ENCODE measurements at regions not wholly inside any gene's neighbourhood (a gene's known extent, or its start where the extent isn't known, plus 50 kb on each side); places are given as distances from the start of the nearest gene placed in this dataset.
"Not testable (repeated sequence)": the region's sequence is repeated elsewhere in the genome, so short reads cannot be mapped to it uniquely, and the experiment has no call there.

- Histone ChIP-seq H3K36me3 (ENCODE audit: control insufficient read depth in 2 of 2, insufficient read depth in 2 of 2, low read length in 1 of 2) (no peaks in the 10 kb centered on the region), H3K4me1 (ENCODE audit: control insufficient read depth in 2 of 2, insufficient read depth in 2 of 2, low read length in 2 of 2) (no peaks in the 10 kb centered on the region), H3K27me3 (ENCODE audit: control insufficient read depth in 2 of 2, insufficient read depth in 1 of 2, low read length in 1 of 2) (no peaks in the 10 kb centered on the region), H3K4me3 (ENCODE audit: low read length in 2 of 2) (no peak overlapping the region), H3K9me3 (ENCODE audit: control insufficient read depth in 2 of 2, insufficient read depth in 1 of 2, low read length in 1 of 2) (peaks cover 0 to 10% of the 10 kb centered on the region in 2 donors), H3K27ac (ENCODE audit: low read depth in 1 of 2, low read length in 1 of 2) (no peak overlapping the region)
- no peak for DNase-seq (ENCODE audit: low read depth in 6 of 9, low spot score in 9 of 9)
Observed at GRCh38 chr2:215633360-215633759, 197.5 kb upstream of the FN1 start.

DNA sequence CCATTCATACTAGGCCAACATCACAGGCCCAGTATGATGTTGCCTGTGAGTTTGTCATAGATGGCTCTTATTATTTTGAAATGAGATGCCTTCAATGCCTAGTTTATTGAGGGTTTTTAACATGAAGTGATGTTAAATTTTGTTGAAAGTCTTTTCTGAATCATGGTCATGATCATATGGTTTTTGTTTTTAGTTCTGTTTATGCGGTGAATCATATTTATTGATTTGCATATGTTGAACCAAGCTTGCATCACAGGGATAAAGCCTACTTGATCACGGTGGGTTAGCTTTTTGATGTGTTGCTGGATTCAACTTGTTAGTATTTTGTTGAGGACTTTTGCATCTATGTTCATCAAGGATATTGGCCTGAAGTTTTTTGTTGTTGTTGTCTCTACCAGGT is 195.8 kb upstream of the FN1 start:
- Histone ChIP-seq H3K9me3 (ENCODE audit: control insufficient read depth in 2 of 2, insufficient read depth in 1 of 2, low read length in 1 of 2) (peaks cover 0 to 10% of the 10 kb centered on the region in 2 donors), H3K27me3 (ENCODE audit: control insufficient read depth in 2 of 2, insufficient read depth in 1 of 2, low read length in 1 of 2) (no peaks in the 10 kb centered on the region), H3K4me3 (ENCODE audit: low read length in 2 of 2) (no peak overlapping the region), H3K4me1 (ENCODE audit: control insufficient read depth in 2 of 2, insufficient read depth in 2 of 2, low read length in 2 of 2) (no peaks in the 10 kb centered on the region), H3K36me3 (ENCODE audit: control insufficient read depth in 2 of 2, insufficient read depth in 2 of 2, low read length in 1 of 2) (no peaks in the 10 kb centered on the region), H3K27ac (ENCODE audit: low read depth in 1 of 2, low read length in 1 of 2) (no peak overlapping the region)
- WGBS: over 99% methylated on average over 2 of the region's 2 CpGs
- no peak for DNase-seq (ENCODE audit: low read depth in 6 of 9, low spot score in 9 of 9)

DNA sequence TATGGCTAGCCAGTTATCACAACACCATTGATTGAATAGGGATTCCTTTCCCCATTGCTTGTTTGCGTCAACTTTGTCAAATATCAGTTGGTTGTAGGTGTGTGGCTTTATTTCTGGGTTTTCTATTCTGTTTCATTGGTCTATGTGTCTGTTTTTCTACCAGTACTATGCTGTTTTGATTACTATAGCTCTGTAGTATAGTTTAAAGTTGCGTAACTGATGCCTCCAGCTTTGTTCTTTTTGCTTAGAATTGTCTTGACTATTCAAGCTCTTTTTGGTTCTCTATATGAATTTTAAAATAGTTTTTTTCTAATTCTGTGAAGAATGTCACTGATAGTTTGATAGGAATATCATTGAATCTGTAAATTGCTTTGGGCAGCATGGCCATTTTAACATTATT is 194.9 kb upstream of the FN1 start:
- not testable (repeated sequence) for H3K27ac ChIP-seq (ENCODE audit: low read depth in 1 of 2, low read length in 1 of 2); H3K4me1 ChIP-seq (ENCODE audit: control insufficient read depth in 2 of 2, insufficient read depth in 2 of 2, low read length in 2 of 2); DNase-seq (ENCODE audit: low read depth in 6 of 9, low spot score in 9 of 9); H3K9me3 ChIP-seq (ENCODE audit: control insufficient read depth in 2 of 2, insufficient read depth in 1 of 2, low read length in 1 of 2); H3K36me3 ChIP-seq (ENCODE audit: control insufficient read depth in 2 of 2, insufficient read depth in 2 of 2, low read length in 1 of 2); H3K27me3 ChIP-seq (ENCODE audit: control insufficient read depth in 2 of 2, insufficient read depth in 1 of 2, low read length in 1 of 2); H3K4me3 ChIP-seq (ENCODE audit: low read length in 2 of 2)
- WGBS: 96% methylated on average over 2 of the region's 2 CpGs

GRCh38 chr2:215627771-215628170 is 191.9 kb upstream of the FN1 start:
- no peak for DNase-seq (ENCODE audit: low read depth in 6 of 9, low spot score in 9 of 9)
- no peaks in the 10 kb centered on the region for H3K27me3 ChIP-seq (ENCODE audit: control insufficient read depth in 2 of 2, insufficient read depth in 1 of 2, low read length in 1 of 2)
- H3K4me1 ChIP-seq (ENCODE audit: control insufficient read depth in 2 of 2, insufficient read depth in 2 of 2, low read length in 2 of 2): no peaks in the 10 kb centered on the region
- no peaks in the 10 kb centered on the region for H3K9me3 ChIP-seq (ENCODE audit: control insufficient read depth in 2 of 2, insufficient read depth in 1 of 2, low read length in 1 of 2)
- no peaks in the 10 kb centered on the region for H3K36me3 ChIP-seq (ENCODE audit: control insufficient read depth in 2 of 2, insufficient read depth in 2 of 2, low read length in 1 of 2)
- H3K4me3 ChIP-seq (ENCODE audit: low read length in 2 of 2): no peak overlapping the region
- no peak overlapping the region for H3K27ac ChIP-seq (ENCODE audit: low read depth in 1 of 2, low read length in 1 of 2)
- WGBS: 6% methylated on average over 1 of the region's 1 CpG

DNA sequence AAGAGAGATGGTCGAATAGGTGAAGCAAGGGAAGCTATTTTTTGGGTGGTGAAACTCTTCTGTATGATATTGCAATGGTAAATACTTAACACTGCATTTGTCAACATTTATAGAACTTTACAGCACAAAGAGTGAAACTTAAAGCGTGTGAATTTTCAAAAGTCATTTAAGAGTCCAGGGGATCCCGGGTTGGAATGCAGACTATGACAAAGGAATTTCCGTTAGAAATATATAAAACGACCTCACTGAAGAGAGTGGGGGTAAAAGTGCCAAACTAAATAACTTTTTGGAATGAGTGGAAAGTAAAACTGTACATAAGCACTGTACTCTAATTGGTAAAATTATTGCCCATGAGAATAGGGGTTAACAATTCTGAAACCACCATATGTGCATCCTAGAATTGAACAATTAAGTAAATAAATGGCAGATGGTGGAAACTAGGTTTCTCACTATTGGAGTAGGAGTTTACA is 191.0 kb upstream of the FN1 start:
- Histone ChIP-seq H3K9me3 (ENCODE audit: control insufficient read depth in 2 of 2, insufficient read depth in 1 of 2, low read length in 1 of 2) (no peaks in the 10 kb centered on the region), H3K27me3 (ENCODE audit: control insufficient read depth in 2 of 2, insufficient read depth in 1 of 2, low read length in 1 of 2) (no peaks in the 10 kb centered on the region), H3K27ac (ENCODE audit: low read depth in 1 of 2, low read length in 1 of 2) (no peak overlapping the region), H3K4me1 (ENCODE audit: control insufficient read depth in 2 of 2, insufficient read depth in 2 of 2, low read length in 2 of 2) (no peaks in the 10 kb centered on the region), H3K4me3 (ENCODE audit: low read length in 2 of 2) (no peak overlapping the region), H3K36me3 (ENCODE audit: control insufficient read depth in 2 of 2, insufficient read depth in 2 of 2, low read length in 1 of 2) (no peaks in the 10 kb centered on the region)
- DNase-seq (ENCODE audit: low read depth in 6 of 9, low spot score in 9 of 9): no peak
- 92% methylated on average over 5 of the region's 5 CpGs for WGBS

DNA sequence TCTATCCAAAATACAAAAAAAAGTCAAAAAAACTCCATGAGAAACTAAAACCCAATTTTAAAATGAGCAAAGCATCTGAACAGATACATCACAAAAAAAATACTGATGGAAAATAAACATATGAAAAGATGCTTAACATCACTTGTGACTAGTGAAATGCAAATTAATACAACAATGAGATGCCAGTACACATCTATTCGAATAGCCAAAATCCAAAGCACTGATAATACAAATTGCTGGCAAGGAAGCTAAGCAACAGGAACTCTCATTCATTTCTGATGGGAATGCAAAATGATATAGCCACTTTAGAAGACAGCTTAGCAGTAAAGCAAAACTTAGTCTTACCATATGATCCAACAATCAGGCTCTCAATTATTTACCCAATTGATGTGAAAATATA is 190.2 kb upstream of the FN1 start:
- no peaks in the 10 kb centered on the region for H3K27me3 ChIP-seq (ENCODE audit: control insufficient read depth in 2 of 2, insufficient read depth in 1 of 2, low read length in 1 of 2)
- H3K4me1 ChIP-seq (ENCODE audit: control insufficient read depth in 2 of 2, insufficient read depth in 2 of 2, low read length in 2 of 2): no peaks in the 10 kb centered on the region
- no peak overlapping the region for H3K27ac ChIP-seq (ENCODE audit: low read depth in 1 of 2, low read length in 1 of 2)
- WGBS: 95% methylated on average over 1 of the region's 1 CpG
- no peak for DNase-seq (ENCODE audit: low read depth in 6 of 9, low spot score in 9 of 9)
- H3K36me3 ChIP-seq (ENCODE audit: control insufficient read depth in 2 of 2, insufficient read depth in 2 of 2, low read length in 1 of 2): no peaks in the 10 kb centered on the region
- no peak overlapping the region for H3K4me3 ChIP-seq (ENCODE audit: low read length in 2 of 2)
- H3K9me3 ChIP-seq (ENCODE audit: control insufficient read depth in 2 of 2, insufficient read depth in 1 of 2, low read length in 1 of 2): no peaks in the 10 kb centered on the region

GRCh38 chr2:215625207-215625606 is 189.3 kb upstream of the FN1 start:
- WGBS: 92% methylated on average over 2 of the region's 2 CpGs
- peak overlapping the region in 1 of 2 donors; percentile 56 for H3K27ac ChIP-seq (ENCODE audit: low read depth in 1 of 2, low read length in 1 of 2)
- DNase-seq (ENCODE audit: low read depth in 6 of 9, low spot score in 9 of 9): no peak
- no peaks in the 10 kb centered on the region for H3K4me1 ChIP-seq (ENCODE audit: control insufficient read depth in 2 of 2, insufficient read depth in 2 of 2, low read length in 2 of 2)
- no peaks in the 10 kb centered on the region for H3K36me3 ChIP-seq (ENCODE audit: control insufficient read depth in 2 of 2, insufficient read depth in 2 of 2, low read length in 1 of 2)
- H3K27me3 ChIP-seq (ENCODE audit: control insufficient read depth in 2 of 2, insufficient read depth in 1 of 2, low read length in 1 of 2): no peaks in the 10 kb centered on the region
- no peaks in the 10 kb centered on the region for H3K9me3 ChIP-seq (ENCODE audit: control insufficient read depth in 2 of 2, insufficient read depth in 1 of 2, low read length in 1 of 2)
- H3K4me3 ChIP-seq (ENCODE audit: low read length in 2 of 2): no peak overlapping the region

DNA sequence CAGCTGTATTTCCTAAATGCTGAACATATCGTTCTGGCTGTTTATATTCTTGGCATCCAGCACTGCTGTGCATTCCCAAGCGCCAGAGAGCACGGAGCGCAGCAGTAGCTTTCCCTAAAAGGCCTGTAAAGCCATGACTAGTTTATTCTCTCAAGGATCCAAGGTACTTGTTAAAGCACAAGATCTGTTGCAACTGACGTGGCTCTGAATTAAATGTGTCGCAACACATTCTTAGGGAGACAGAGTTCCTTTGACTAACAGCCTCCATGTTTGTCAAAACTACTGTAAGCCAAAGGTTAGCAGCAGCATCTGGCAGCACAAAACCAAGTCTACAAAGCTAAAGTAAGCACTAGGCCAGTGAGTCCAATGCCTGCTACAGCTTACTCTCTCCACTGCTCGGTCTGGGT is 188.6 kb upstream of the FN1 start:
- no peaks in the 10 kb centered on the region for H3K36me3 ChIP-seq (ENCODE audit: control insufficient read depth in 2 of 2, insufficient read depth in 2 of 2, low read length in 1 of 2)
- H3K27me3 ChIP-seq (ENCODE audit: control insufficient read depth in 2 of 2, insufficient read depth in 1 of 2, low read length in 1 of 2): no peaks in the 10 kb centered on the region
- 90% methylated on average over 7 of the region's 7 CpGs for WGBS
- no peaks in the 10 kb centered on the region for H3K9me3 ChIP-seq (ENCODE audit: control insufficient read depth in 2 of 2, insufficient read depth in 1 of 2, low read length in 1 of 2)
- H3K27ac ChIP-seq (ENCODE audit: low read depth in 1 of 2, low read length in 1 of 2): peak overlapping the region; percentile 46 to 76
- no peak for DNase-seq (ENCODE audit: low read depth in 6 of 9, low spot score in 9 of 9)
- H3K4me1 ChIP-seq (ENCODE audit: control insufficient read depth in 2 of 2, insufficient read depth in 2 of 2, low read length in 2 of 2): no peaks in the 10 kb centered on the region
- no peak overlapping the region for H3K4me3 ChIP-seq (ENCODE audit: low read length in 2 of 2)

- no peaks in the 10 kb centered on the region for H3K9me3 ChIP-seq (ENCODE audit: control insufficient read depth in 2 of 2, insufficient read depth in 1 of 2, low read length in 1 of 2)
- no peak overlapping the region for H3K27ac ChIP-seq (ENCODE audit: low read depth in 1 of 2, low read length in 1 of 2)
- no peaks in the 10 kb centered on the region for H3K36me3 ChIP-seq (ENCODE audit: control insufficient read depth in 2 of 2, insufficient read depth in 2 of 2, low read length in 1 of 2)
- H3K4me1 ChIP-seq (ENCODE audit: control insufficient read depth in 2 of 2, insufficient read depth in 2 of 2, low read length in 2 of 2): no peaks in the 10 kb centered on the region
- H3K4me3 ChIP-seq (ENCODE audit: low read length in 2 of 2): no peak overlapping the region
- DNase-seq (ENCODE audit: low read depth in 6 of 9, low spot score in 9 of 9): no peak
- 91% methylated on average over 5 of the region's 5 CpGs for WGBS
- no peaks in the 10 kb centered on the region for H3K27me3 ChIP-seq (ENCODE audit: control insufficient read depth in 2 of 2, insufficient read depth in 1 of 2, low read length in 1 of 2)
Observed at GRCh38 chr2:215622837-215623236, 187.0 kb upstream of the FN1 start.

- Histone ChIP-seq H3K27ac (ENCODE audit: low read depth in 1 of 2, low read length in 1 of 2) (no peak overlapping the region), H3K4me3 (ENCODE audit: low read length in 2 of 2) (no peak overlapping the region), H3K4me1 (ENCODE audit: control insufficient read depth in 2 of 2, insufficient read depth in 2 of 2, low read length in 2 of 2) (no peaks in the 10 kb centered on the region), H3K9me3 (ENCODE audit: control insufficient read depth in 2 of 2, insufficient read depth in 1 of 2, low read length in 1 of 2) (no peaks in the 10 kb centered on the region), H3K36me3 (ENCODE audit: control insufficient read depth in 2 of 2, insufficient read depth in 2 of 2, low read length in 1 of 2) (no peaks in the 10 kb centered on the region), H3K27me3 (ENCODE audit: control insufficient read depth in 2 of 2, insufficient read depth in 1 of 2, low read length in 1 of 2) (no peaks in the 10 kb centered on the region)
- no peak for DNase-seq (ENCODE audit: low read depth in 6 of 9, low spot score in 9 of 9)
- 75% methylated on average over 2 of the region's 2 CpGs for WGBS
Observed at GRCh38 chr2:215621381-215621780, 185.5 kb upstream of the FN1 start.

All from thymus (tissue), 11 donors.